NT2/D1 (cell line): ENCODE measurements at regions not wholly inside any gene's neighbourhood (a gene's known extent, or its start where the extent isn't known, plus 50 kb on each side); places are given as distances from the start of the nearest gene placed in this dataset.

ENCODE experiments used
- SUZ12 ChIP-seq: IDR thresholded peaks from 2 replicates; pipeline ENCODE4 v1.6.1; 2011; ENCODE audit not compliant: insufficient read length, insufficient read depth; ENCODE audit errors: extremely low read depth
- ZNF274 ChIP-seq: IDR thresholded peaks from 2 replicates; pipeline ENCODE4 v1.6.1; 2011; ENCODE audit warnings: mild to moderate bottlenecking, low read depth, low read length

DNA sequence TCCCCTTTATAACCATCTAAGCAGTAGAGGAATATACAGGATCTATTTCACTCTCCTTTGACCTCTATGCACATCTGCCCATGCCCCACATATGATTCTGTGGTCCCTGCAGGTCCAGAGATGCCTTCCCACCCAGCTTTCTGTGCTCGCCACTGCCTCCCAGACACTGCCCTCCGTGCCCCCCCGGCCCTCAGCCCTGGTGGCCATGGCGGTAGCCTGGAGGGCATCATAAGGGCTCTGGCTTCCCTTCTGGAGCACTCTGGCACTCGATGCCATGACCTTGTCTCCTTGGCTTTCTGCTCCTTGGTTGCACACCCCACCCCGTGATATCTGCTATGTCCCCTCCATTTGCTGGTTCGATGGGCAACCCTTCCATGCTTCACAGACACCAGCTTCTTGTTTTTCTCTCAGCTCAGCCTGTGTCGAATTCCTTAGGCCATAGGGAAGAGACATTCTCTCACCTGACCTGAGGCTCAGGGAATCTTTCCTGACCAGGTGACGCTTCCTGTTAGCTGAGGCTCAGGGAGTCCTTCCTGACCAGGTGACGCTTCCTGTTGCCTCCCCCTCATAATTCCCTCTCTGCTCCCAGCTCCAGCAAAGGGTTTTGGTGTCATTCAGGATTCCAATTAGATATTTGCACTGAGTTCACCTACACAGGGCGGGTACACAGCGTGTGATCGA lies 100.4 kb upstream of the GLI3 start:
- no peak for TF ChIP-seq SUZ12
- no peak for TF ChIP-seq ZNF274
